Forelimb muscle (tissue), 1 donor: ENCODE measurements at regions not wholly inside any gene's neighbourhood (a gene's known extent, or its start where the extent isn't known, plus 50 kb on each side); places are given as distances from the start of the nearest gene placed in this dataset.
"Not testable (repeated sequence)": the region's sequence is repeated elsewhere in the genome, so short reads cannot be mapped to it uniquely, and the experiment has no call there.

Experiments used
- DNase-seq: peaks from one replicate; pipeline ENCODE4 v3.0.0-alpha.2; 2013; ENCODE audit warnings: low read depth

DNA sequence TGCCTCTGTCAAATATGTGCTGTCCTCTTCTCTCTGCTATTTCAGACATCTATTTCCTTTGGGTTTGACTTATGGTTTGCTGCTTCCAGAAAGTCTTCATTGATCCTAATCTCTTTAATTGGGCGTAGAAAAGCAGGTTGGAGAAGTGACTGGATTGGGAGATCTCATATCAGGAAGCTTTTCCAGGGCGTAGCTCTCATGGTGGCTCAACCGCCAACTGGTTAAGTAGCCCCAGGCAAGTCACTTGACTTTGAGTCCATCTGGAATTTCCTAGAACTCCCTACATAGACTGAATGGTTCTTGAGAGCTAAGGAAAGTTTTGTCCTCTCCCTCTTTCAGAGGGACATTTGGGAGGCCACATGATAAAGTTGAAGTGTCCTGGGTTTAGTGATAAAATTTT lies 192.3 kb upstream of the GLRA1 start:
- DNase-seq = no peak

GRCh38 chr5:152113401-152113800 lies 188.8 kb upstream of the GLRA1 start:
- DNase-seq = no peak

DNA sequence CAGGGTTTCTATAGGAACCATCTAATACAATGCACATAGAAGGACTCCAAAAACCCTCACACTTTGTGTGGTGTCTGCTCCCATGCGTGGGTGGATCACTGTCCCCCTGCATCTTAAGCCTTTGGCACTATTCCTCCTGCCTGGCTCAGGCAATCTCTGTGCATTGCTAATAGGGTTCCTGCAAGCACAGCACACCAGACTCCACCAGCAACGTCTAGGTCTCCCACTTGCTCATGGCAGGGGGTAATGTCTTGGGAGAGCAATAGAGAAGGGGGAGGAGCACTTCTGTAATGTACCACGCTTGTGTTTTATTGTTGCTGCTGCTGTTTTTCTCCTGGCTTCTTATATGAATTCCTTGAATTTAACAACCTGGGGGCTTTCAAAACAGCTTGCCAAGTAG lies 182.6 kb upstream of the GLRA1 start:
- no peak for DNase-seq

GRCh38 chr5:152106571-152106970 lies 181.9 kb upstream of the GLRA1 start:
- DNase-seq = no peak

- no peak for DNase-seq
Measured at GRCh38 chr5:152105085-152105484, 180.4 kb upstream of the GLRA1 start.

DNA sequence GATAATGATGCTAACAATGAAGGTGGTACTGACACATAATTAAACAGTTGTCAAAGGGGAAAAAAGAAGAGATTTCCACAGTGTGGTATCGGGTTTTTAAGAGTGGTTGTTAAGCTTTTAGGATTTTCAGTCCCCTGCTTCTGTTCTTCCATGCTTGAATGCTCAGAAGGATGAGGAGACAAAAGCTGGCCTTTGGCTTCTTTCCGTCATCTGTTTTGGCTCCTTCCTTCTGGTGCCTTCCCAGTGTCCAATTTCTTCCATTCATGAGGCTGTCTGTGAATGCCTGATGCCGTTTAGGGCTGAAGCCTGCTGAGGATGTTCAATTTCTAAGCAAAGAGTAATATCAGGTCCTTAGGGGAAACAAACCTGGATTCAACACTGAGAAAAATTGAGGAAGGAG lies 179.6 kb upstream of the GLRA1 start:
- DNase-seq = no peak

DNA sequence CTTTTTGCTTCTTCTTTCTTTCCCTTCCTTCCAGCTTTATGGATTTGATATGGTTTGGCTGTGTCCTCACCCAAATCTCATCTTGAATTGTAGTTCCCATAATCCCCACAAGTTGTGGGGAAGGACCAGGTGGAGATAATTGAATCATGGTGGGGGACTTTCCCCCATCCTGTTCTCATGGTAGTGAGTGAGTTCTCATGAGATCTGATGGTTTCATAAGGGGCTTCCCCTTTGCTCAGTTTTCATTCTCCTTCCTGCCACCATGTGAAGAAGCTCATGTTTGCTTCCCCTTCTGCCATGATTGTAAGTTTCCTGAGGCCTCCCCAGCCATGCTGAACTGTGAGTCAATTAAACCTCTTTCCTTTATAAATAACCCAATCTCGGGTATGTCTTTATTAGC lies 178.3 kb upstream of the GLRA1 start:
- DNase-seq = not testable (repeated sequence)

DNA sequence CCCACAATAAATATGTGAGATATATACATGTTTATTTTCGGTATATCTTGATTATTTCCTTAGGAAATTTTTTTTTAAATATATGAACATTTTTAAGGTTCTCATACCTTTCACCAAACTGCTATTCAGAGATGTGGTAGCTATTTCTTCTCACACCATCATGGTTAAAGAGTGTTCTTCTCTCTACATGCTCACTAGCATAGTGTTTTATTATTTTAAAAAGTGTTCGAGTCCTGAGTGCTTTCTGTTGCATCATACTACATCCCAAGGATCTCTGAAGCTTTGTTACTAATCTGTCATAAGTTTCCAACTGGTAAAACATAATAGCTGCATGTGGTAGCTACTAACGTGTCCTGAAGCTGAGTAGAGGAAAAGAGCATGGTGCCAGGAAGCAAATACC lies 177.4 kb upstream of the GLRA1 start:
- no peak for DNase-seq

GRCh38 chr5:152100462-152100861 lies 175.8 kb upstream of the GLRA1 start:
- no peak for DNase-seq

- no peak for DNase-seq
Measured at GRCh38 chr5:152097128-152097527, 172.5 kb upstream of the GLRA1 start.

- no peak for DNase-seq
Measured at GRCh38 chr5:152094716-152095115, 170.1 kb upstream of the GLRA1 start.

DNA sequence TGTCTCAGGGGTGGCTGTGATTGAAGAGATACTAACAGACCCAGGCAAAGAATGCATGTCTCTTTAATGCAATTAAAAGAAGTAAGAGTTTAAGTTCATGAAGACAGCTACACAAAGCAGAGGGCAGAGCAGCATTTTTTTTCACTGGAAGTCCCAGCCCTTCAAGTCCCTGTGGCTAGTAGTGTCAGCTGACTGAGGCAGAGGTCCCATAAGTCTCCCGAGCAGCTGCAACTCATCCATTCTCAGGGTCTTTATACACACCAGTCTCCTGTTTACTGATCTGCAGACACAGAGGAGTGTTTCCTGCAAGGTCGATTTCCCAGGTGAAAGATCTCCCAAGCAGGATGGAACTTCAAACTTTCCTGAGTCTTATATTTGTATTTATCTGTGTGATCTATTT lies 169.4 kb upstream of the GLRA1 start:
- DNase-seq = no peak

GRCh38 chr5:152092580-152092979 lies 167.9 kb upstream of the GLRA1 start:
- DNase-seq = no peak

GRCh38 chr5:152089644-152090043 lies 165.0 kb upstream of the GLRA1 start:
- no peak for DNase-seq

- no peak for DNase-seq
Measured at GRCh38 chr5:152086668-152087067, 162.0 kb upstream of the GLRA1 start.

DNA sequence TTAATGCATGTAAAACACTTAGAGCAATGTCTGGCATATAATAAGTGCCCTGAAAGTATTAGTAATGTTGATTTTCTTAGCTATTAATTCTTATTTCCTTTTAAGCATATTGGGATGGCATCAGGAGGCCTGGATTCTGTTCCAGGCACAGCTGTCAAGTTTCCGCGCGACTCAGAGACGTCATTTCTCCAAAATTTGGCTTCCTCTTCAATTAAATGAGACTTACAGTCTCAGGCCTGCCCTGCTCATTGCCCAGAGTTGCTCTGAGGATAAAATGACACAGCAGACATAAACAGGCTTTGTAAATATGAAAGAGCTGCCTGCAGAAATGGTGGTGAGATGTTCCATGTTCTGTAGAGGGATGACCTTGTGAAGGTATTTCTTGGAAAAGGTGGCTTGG lies 159.8 kb upstream of the GLRA1 start:
- DNase-seq = no peak

GRCh38 chr5:152083231-152083630 lies 158.6 kb upstream of the GLRA1 start:
- DNase-seq = no peak

- no peak for DNase-seq
Measured at GRCh38 chr5:152072091-152072490, 147.4 kb upstream of the GLRA1 start.

GRCh38 chr5:152070591-152070990 lies 145.9 kb upstream of the GLRA1 start:
- no peak for DNase-seq

DNA sequence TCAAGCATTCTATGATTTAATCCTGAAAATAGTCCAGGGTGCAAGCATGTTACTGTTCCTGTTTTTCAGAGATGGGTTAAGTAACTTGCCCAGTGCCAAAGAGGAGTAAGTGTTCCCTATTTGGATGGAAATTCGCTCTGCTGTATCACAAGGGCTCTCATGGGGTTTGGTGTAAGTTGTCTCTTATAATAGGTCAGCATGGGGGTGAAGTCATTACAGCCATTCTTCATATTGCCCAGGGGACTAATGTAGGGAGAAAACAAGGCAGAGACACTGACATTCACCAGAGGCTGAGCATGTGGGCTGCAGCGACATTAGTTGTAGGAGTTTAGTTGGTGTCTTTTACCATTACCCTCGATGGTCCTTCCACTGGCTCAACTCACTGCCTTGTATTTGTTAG lies 142.1 kb upstream of the GLRA1 start:
- DNase-seq = no peak

GRCh38 chr5:152063004-152063403 lies 138.4 kb upstream of the GLRA1 start:
- no peak for DNase-seq

DNA sequence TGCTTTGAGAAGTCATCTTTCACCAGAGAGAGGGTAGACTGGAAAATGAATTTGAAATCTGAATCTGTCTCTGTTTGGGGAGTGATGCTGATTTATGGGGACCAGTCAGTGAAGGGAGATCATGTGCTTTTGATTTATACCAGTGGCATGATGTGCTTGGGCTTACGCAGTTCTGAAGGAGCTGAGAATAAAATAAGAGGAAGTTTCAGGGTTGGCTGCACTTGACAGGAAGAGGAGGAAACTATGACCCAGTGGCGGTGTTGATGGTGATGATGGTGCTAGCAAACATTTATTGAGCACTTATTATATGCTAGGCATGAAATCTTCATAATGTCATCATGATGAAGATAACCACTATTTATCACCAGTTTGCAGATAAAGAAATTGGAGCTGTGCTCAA lies 136.4 kb upstream of the GLRA1 start:
- DNase-seq = no peak

- no peak for DNase-seq
Measured at GRCh38 chr5:152058267-152058666, 133.6 kb upstream of the GLRA1 start.

DNA sequence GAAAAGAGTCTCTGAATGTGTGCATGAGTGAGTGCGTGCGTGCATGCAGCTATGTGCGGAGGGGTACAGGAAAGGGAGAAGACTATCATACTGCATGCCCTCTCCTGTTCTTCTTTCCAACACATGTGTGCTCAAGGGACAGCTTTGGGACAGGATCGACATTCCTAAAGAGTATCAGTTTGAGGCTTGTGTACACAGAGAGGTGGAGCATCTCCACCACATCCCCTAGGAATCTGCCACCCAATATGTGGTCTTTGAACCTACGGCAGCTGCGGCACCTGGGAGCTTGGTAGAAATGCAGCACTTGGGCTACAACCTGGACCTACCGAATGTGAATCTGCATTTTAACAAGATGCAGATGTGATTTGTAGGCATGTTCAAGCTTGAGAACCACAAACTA lies 132.3 kb upstream of the GLRA1 start:
- DNase-seq = no peak

DNA sequence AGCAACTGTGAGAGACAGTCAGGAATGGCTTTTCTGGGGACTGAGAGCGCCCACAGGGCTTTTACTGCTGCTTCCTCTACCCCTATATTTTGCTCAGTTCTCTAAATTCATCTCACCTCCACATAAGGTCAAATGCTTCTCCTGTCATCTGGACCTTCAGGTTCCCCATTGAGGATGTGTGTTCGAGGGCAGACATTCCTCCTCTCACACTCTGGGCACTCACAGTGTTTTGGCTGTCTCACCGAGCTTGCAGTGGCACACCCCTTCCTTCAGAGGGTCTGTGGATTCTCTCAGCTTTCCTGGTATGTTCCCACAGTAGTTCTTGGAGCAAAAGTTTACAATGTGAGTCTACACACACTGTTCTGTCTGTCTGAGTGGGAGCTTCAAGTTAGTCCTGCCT lies 127.8 kb upstream of the GLRA1 start:
- DNase-seq = no peak
